GM12874 (cell line): ENCODE measurements at regions not wholly inside any gene's neighbourhood (a gene's known extent, or its start where the extent isn't known, plus 50 kb on each side); places are given as distances from the start of the nearest gene placed in this dataset.

ENCODE experiments used
- TF ChIP-seq, protein P1 (sequence below): IDR thresholded peaks from 2 replicates; pipeline ENCODE4 v1.5.1; 2011; ENCODE audit warnings: low read depth, mild to moderate bottlenecking, control low read depth, low read length, moderate library complexity; ENCODE audit not compliant: insufficient read depth

DNA sequence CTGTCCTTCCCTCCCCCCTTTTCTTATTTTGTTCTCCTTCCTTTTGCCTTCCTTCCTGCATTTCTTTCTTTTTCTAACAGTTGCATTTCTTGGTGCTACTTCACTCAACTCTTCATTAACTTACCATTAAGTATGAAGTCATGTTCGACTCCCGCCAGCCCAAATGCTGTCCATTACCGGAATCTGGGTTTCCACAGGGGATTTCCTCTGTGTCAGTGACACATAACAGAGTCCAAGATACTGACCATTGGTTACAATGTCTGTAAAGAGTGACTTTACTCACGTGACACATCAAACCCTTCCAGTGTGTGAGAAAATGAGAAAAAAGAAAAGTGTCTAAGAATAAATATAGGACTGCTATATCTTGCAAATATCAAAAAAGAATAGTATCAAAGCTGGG is 500.0 kb upstream of the FRG1 start:
- TF ChIP-seq, protein P1, sequence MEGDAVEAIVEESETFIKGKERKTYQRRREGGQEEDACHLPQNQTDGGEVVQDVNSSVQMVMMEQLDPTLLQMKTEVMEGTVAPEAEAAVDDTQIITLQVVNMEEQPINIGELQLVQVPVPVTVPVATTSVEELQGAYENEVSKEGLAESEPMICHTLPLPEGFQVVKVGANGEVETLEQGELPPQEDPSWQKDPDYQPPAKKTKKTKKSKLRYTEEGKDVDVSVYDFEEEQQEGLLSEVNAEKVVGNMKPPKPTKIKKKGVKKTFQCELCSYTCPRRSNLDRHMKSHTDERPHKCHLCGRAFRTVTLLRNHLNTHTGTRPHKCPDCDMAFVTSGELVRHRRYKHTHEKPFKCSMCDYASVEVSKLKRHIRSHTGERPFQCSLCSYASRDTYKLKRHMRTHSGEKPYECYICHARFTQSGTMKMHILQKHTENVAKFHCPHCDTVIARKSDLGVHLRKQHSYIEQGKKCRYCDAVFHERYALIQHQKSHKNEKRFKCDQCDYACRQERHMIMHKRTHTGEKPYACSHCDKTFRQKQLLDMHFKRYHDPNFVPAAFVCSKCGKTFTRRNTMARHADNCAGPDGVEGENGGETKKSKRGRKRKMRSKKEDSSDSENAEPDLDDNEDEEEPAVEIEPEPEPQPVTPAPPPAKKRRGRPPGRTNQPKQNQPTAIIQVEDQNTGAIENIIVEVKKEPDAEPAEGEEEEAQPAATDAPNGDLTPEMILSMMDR: no peak

DNA sequence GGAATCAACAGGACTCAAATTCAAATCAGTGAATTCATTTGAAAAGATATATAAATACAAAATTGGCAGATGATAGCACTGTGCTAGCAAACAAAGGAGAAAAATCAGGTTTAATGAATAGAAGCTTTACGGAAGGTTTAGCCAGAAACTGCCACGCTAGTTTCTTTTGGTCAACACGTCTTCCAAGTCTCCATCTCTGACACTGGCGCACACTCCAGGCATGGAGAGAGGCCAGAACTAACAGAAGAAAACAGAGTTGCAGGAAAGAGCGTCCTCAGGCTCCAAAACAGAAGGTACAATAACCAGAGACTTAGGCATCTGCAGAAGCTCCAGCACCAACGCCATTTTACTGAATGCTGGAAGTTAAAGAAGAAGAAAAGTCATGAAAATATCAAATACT is 497.3 kb upstream of the FRG1 start:
- TF ChIP-seq, protein P1: no peak

DNA sequence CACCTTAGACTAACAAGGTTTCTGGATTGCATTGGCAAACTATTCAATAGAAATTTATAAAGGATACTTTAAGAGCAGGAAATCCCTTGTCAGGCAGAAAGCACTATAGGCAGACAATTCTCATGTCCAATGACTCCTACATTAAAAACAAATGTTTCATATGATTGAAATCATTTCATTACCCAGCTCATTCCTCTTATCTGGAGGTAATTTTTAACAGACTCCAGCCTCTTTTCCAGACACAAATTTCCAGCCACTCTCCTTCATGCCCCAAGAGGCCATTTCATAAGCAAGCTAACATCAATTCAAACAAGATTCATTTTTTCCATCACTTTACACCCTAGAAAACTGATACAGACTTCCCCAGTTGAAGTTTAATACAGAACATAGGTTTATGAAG is 495.1 kb upstream of the FRG1 start:
- TF ChIP-seq, protein P1: no peak

DNA sequence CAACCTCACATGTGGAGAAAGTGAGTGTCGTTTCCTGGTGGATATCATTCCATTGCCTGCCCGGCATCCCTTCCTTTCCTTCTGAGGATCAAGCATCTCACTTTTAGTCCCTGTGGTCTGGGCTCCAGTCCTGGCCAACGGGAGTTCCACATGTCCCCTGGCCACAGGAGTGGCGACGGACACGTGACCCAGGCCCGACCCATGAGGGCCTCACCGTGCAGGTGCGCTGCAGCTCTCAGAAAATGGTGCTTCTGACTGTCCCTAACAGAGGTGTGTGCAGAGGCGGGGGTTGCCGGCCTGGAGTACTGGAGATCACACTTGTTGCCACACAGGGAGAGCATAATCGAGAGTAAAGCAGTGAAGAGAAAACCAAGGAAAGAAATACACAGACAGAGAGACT is 476.9 kb upstream of the FRG1 start:
- TF ChIP-seq, protein P1: no peak

DNA sequence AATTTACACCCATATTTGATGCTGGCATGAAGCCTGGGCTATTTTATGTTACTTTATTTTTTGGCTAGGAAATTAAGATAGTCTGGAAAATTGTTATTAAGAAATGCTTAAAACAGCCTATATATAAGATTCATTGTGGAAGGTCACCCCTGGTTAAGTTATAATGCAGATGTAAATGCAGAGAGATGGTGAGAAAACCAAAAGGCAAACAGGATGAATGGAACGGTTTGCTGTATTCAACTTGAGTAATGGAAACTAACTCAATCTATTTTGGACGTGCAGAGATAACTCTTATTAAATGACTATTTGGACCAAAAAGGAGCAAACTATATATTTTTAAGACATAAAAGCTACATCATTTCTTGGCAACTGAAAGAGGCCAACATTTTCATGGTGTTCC is 446.3 kb upstream of the FRG1 start:
- TF ChIP-seq, protein P1: no peak

DNA sequence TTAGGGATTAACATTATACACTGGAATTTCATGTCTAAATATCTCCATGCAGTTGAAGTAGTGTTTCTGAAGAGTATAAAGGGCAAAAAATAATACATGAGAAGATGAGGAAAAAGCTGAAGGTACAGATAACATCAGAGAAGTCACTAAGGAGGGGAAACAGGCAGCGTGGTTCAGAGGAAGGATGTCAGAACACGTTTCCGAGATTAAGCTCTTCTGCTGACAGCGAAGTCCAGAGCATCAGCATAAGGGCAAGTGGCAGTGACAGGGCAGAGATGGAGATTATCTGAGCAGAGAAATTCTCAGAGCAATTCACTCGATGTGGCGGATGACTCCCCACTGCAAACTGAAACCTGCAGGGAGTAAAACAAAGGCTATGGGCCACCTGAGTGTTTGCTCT is 443.2 kb upstream of the FRG1 start:
- TF ChIP-seq, protein P1: no peak

DNA sequence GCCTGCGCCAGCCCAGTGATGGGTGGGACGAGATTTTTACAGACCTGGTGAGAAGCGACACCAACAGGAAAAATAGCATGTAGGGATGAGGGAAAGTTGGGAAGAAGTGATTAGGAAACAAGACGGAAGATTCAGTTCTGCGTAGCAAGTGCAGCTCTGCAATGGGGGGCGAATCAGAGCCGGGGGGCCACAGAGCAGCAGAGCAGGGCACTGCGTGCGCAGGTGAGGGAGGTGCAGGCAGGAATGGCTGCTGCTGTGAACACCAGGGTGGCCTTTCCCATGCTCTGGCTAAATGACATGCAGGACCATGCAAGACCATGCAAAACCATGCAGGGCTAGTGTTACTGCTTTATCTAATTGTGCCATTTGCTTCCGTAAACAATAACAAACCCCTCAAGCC is 442.7 kb upstream of the FRG1 start:
- TF ChIP-seq, protein P1: no peak

DNA sequence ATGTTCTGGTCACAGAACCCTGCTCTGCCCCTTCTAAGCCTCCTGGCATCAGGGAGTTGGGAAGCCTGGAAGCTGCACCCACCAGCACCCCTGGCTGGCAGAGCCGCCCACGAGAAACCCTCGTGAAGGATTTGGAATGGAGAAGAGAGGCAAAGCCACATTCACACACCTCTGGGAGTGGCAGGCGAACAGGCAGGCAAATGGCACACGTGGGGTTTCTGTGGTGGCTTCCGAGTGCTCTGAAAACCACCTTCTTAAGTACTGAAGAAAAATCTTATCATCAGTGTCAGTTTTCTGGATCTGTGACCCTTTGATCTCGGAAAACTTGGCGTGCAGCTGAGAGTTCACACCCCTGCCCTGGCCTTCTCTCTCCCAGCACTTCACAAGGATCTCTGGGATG is 442.2 kb upstream of the FRG1 start:
- TF ChIP-seq, protein P1: no peak
